Fibroblast of villous mesenchyme (primary cell): ENCODE measurements at regions not wholly inside any gene's neighbourhood (a gene's known extent, or its start where the extent isn't known, plus 50 kb on each side); places are given as distances from the start of the nearest gene placed in this dataset.

Source experiments
- DNase-seq: peaks from one replicate; pipeline ENCODE4 v3.0.0-alpha.2; 2010; ENCODE audit warnings: low read depth
- H3K4me3 ChIP-seq: 2 replicates; pipeline ENCODE4 v1.5.1; 2011; ENCODE audit warnings: low read depth, mild to moderate bottlenecking, low read length
- CTCF ChIP-seq: IDR thresholded peaks from 2 replicates; pipeline ENCODE4 v1.5.1; 2012; ENCODE audit warnings: low read depth, mild to moderate bottlenecking, low read length; ENCODE audit not compliant: insufficient read depth

GRCh38 chr17:79220201-79220712, 145.6 kb downstream of the ENGASE start:
- TF ChIP-seq CTCF: no peak
- H3K4me3 ChIP-seq: no peak overlapping the region
- DNase-seq: no peak

- no peak for DNase-seq
- TF ChIP-seq CTCF: no peak
- no peak overlapping the region for H3K4me3 ChIP-seq
These were observed 144.7 kb downstream of the ENGASE start for GRCh38 chr17:79219208-79219935.

GRCh38 chr17:79218825-79219200, 144.2 kb downstream of the ENGASE start:
- no peak for TF ChIP-seq CTCF
- H3K4me3 ChIP-seq: no peak overlapping the region
- no peak for DNase-seq

GRCh38 chr17:79218175-79218824, 143.7 kb downstream of the ENGASE start:
- no peak for TF ChIP-seq CTCF
- no peak overlapping the region for H3K4me3 ChIP-seq
- no peak for DNase-seq

GRCh38 chr17:79217473-79218135, 143.0 kb downstream of the ENGASE start:
- no peak overlapping the region for H3K4me3 ChIP-seq
- no peak for DNase-seq
- TF ChIP-seq CTCF: no peak

- no peak for TF ChIP-seq CTCF
- no peak for DNase-seq
- no peak overlapping the region for H3K4me3 ChIP-seq
These were observed 142.2 kb downstream of the ENGASE start for GRCh38 chr17:79216826-79217225.
